HepG2 (cell line): ENCODE measurements at regions not wholly inside any gene's neighbourhood (a gene's known extent, or its start where the extent isn't known, plus 50 kb on each side); places are given as distances from the start of the nearest gene placed in this dataset.

Experiments used
- ATAC-seq: fragments of 200-7000 bp; cut with Tn5 transposase; 3 replicates; pipeline ENCODE4 v1.9.1; 2020; ENCODE audit warnings: mild to moderate bottlenecking, moderate library complexity
- BruUV-seq: library from RNA; stranded (reverse); fragments of 400-500 nt; replicated peaks from 2 replicates; lab custom pipeline; 2021; lab: Mats Ljungman, UMichigan
- CTCF ChIA-PET: fragments of 300-600 bp; formaldehyde crosslinking; extraction: SDS; loops from one replicate; lab custom pipeline; 2021; ENCODE audit warnings: low total read pairs, inconsistent platforms, low intra/inter-chr PET ratio; lab: Yijun Ruan, JAX
- POLR2A ChIA-PET: fragments of 350-600 bp; sonication (Branson Sonifier 250); formaldehyde crosslinking; loops from one replicate; lab custom pipeline; 2020; ENCODE audit warnings: antibody characterized with exemption, inconsistent platforms; lab: Yijun Ruan, JAX
- DNase-seq: peaks from one replicate; pipeline ENCODE4 v3.0.0-alpha.2; 2015; ENCODE audit warnings: low spot score
- FAIRE-seq: peaks from 3 replicates; lab custom pipeline; 2011; peaks lifted over from hg19 to GRCh38; lab: Jason Lieb, UNC
- H2AFZ ChIP-seq: one replicate; pipeline ENCODE4 v1.6.1; 2011; ENCODE audit warnings: low read length, inconsistent platforms
- H3K27ac ChIP-seq: fragments of 300-600 bp; 3 replicates; pipeline ENCODE4 v1.8.0; 2011; ENCODE audit warnings: mixed run types, mild to moderate bottlenecking, mixed read lengths, low read length, inconsistent platforms; ENCODE audit not compliant: insufficient read depth; ENCODE audit errors: extremely low read length
- H3K27me3 ChIP-seq, 2 experiments: fragments of 200-600 bp in 1 of 2; 2 replicates in 1 of 2; 3 replicates in 1 of 2; pipeline versions ENCODE4 v1.6.0 to v1.8.0; 2011; ENCODE audit warnings: low read length in 2 of 2, mild to moderate bottlenecking in 2 of 2, moderate library complexity in 2 of 2, inconsistent platforms in 1 of 2; ENCODE audit not compliant: insufficient read depth in 2 of 2, control insufficient read depth in 1 of 2
- H3K36me3 ChIP-seq, 2 experiments: fragments of 200-600 bp in 1 of 2; replicated peaks in 1 of 2; 2 replicates in 1 of 2; 3 replicates in 1 of 2; pipeline versions ENCODE4 v1.5.1 to v1.8.0; 2011; ENCODE audit warnings: low read length in 2 of 2, inconsistent platforms in 1 of 2; ENCODE audit not compliant: insufficient read depth in 2 of 2, control insufficient read depth in 1 of 2
- H3K4me1 ChIP-seq: 2 replicates; pipeline ENCODE4 v1.5.1; 2012; ENCODE audit warnings: low read length, inconsistent platforms; ENCODE audit not compliant: insufficient read depth
- H3K4me2 ChIP-seq: 2 replicates; pipeline ENCODE4 v1.6.0; 2011; ENCODE audit warnings: low read depth, low read length, inconsistent platforms
- H3K4me3 ChIP-seq, 3 experiments: fragments of 200-600 bp in 1 of 3; sonication (generic), shearing (Covaris generic) in 1 of 3; replicated peaks in 1 of 3; 2 replicates each; pipeline ENCODE4 v1.5.1; 2011 to 2016; ENCODE audit warnings: low read length in 3 of 3, inconsistent platforms in 2 of 3, low read depth in 2 of 3, mild to moderate bottlenecking in 2 of 3, control low read depth in 1 of 3, mixed read lengths in 1 of 3; ENCODE audit not compliant: insufficient read depth in 1 of 3
- H3K79me2 ChIP-seq: one replicate; pipeline ENCODE4 v1.6.1; 2011; ENCODE audit warnings: low read length, inconsistent platforms; ENCODE audit not compliant: insufficient read depth
- H3K9ac ChIP-seq: 2 replicates; pipeline ENCODE4 v1.6.0; 2011; ENCODE audit warnings: mild to moderate bottlenecking, low read depth, low read length, inconsistent platforms; ENCODE audit not compliant: insufficient read depth
- H3K9me3 ChIP-seq: 2 replicates; pipeline ENCODE4 v1.5.1; 2012; ENCODE audit warnings: mild to moderate bottlenecking, low read length
- H4K20me1 ChIP-seq: 2 replicates; pipeline ENCODE4 v1.6.0; 2011; ENCODE audit warnings: inconsistent platforms, mild to moderate bottlenecking, low read length, moderate library complexity; ENCODE audit not compliant: insufficient read depth
- ARHGAP35 ChIP-seq: sonication (generic); formaldehyde crosslinking; IDR thresholded peaks from 2 replicates; pipeline ENCODE4 v1.9.0; 2022; ENCODE audit warnings: mild to moderate bottlenecking, inconsistent platforms, moderate library complexity, missing genetic modification reagents, borderline replicate concordance
- JUND ChIP-seq: sonication (generic); formaldehyde crosslinking; IDR thresholded peaks from 2 replicates; pipeline ENCODE4 v1.8.0; 2022; ENCODE audit warnings: mild to moderate bottlenecking, missing genetic modification reagents
- SIX4 ChIP-seq: sonication (generic); formaldehyde crosslinking; IDR thresholded peaks from 2 replicates; pipeline ENCODE4 v1.4.0; 2020; ENCODE audit warnings: missing genetic modification reagents
- ZNF235 ChIP-seq: sonication (generic); formaldehyde crosslinking; IDR thresholded peaks from 2 replicates; pipeline ENCODE4 v1.8.1; 2023; ENCODE audit warnings: mild to moderate bottlenecking, missing genetic modification reagents, borderline replicate concordance
- ZNF317 ChIP-seq: sonication (generic); formaldehyde crosslinking; IDR thresholded peaks from 2 replicates; pipeline ENCODE4 v1.5.0; 2020; ENCODE audit warnings: mild to moderate bottlenecking, missing genetic modification reagents
- ZNF318 ChIP-seq: sonication (generic); formaldehyde crosslinking; IDR thresholded peaks from 2 replicates; pipeline ENCODE4 v1.4.0; 2020; ENCODE audit warnings: mild to moderate bottlenecking, missing genetic modification reagents
- ZNF788 ChIP-seq: sonication (generic); formaldehyde crosslinking; IDR thresholded peaks from 2 replicates; pipeline ENCODE4 v1.5.0; 2020; ENCODE audit warnings: mild to moderate bottlenecking, missing genetic modification reagents, borderline replicate concordance
- WGBS: methylation state at CpG from one replicate; pipeline ENCODE4 v1.1.6; 2017; ENCODE audit warnings: low lambda C conversion rate; 5-methylcytosine and 5-hydroxymethylcytosine counted together
- in situ Hi-C: cut with HindIII; loops from 2 replicates; pipeline ENCODE4 v1.10.0; 2017; ENCODE audit warnings: low pct_unique_long_range_greater_than_20kb; ENCODE audit not compliant: extremely low pct_ligation_motif_present
- intact Hi-C: fragments of 100-400 bp; cut with micrococcal nuclease; formaldehyde crosslinking; loops from one replicate; pipeline ENCODE4 v1.10.0; 2022; ENCODE audit not compliant: unreplicated experiment

GRCh38 chr4:155428128-155428527 is 51.4 kb upstream of the MAP9 start:
- H3K4me2 ChIP-seq = no peak overlapping the region
- no peaks in the 10 kb centered on the region for H3K4me1 ChIP-seq
- H3K27me3 ChIP-seq = no peaks in the 10 kb centered on the region
- no peaks in the 10 kb centered on the region for H4K20me1 ChIP-seq
- FAIRE-seq = no peak
- no TSS peak for BruUV-seq
- CTCF ChIA-PET = no interaction called here
- peaks cover 24% of the 10 kb centered on the region for H3K9me3 ChIP-seq
- no peak overlapping the region for H3K9ac ChIP-seq
- H2AFZ ChIP-seq = no peak overlapping the region
- no peak overlapping the region for H3K27ac ChIP-seq
- no peak for TF ChIP-seq SIX4 (CRISPR knock-in tag)
- no peak for TF ChIP-seq JUND
- H3K36me3 ChIP-seq = no peaks in the 10 kb centered on the region
- intact Hi-C loops (no loop called here), in situ Hi-C loops (loop anchor here (25.0 kb wide), 1 partner anchor 359 kb away; no protein-coding TSS in a partner anchor)
- POLR2A ChIA-PET = no interaction called here
- no peaks in the 10 kb centered on the region for H3K79me2 ChIP-seq
- ATAC-seq = no peak
- H3K4me3 ChIP-seq = no peak overlapping the region
- DNase-seq = no peak

GRCh38 chr4:155426953-155427352 is 50.2 kb upstream of the MAP9 start:
- ATAC-seq = no peak
- intact Hi-C loops (no loop called here), in situ Hi-C loops (loop anchor here (25.0 kb wide), 1 partner anchor 360 kb away; no protein-coding TSS in a partner anchor)

More at GRCh38 chr4:155426953-155427352, 50.2 kb upstream of the MAP9 start:
- H4K20me1 ChIP-seq = no peaks in the 10 kb centered on the region
- BruUV-seq = no TSS peak
- 19% methylated on average over 8 of the region's 9 CpGs for WGBS
- H3K27me3 ChIP-seq = no peaks in the 10 kb centered on the region
- no peaks in the 10 kb centered on the region for H3K4me1 ChIP-seq
- TF ChIP-seq ZNF317 (CRISPR knock-in tag) = no peak
- TF ChIP-seq ZNF788 = no peak
- no peak for TF ChIP-seq ZNF235 (CRISPR knock-in tag)
- no peak for TF ChIP-seq ZNF318 (CRISPR knock-in tag)
- no peak for TF ChIP-seq ARHGAP35 (CRISPR knock-in tag)
- TF ChIP-seq, all 625 proteins: peak for 0
- ChIA-PET CTCF (no interaction called here), POLR2A (no interaction called here)
- no peak overlapping the region for H2AFZ ChIP-seq
- H3K36me3 ChIP-seq = no peaks in the 10 kb centered on the region
- no peak overlapping the region for H3K4me3 ChIP-seq
- DNase-seq (no peak), FAIRE-seq (no peak)
- H3K4me2 ChIP-seq = no peak overlapping the region
- no peak overlapping the region for H3K27ac ChIP-seq
- H3K9me3 ChIP-seq = peaks cover 24% of the 10 kb centered on the region
- no peaks in the 10 kb centered on the region for H3K79me2 ChIP-seq
- no peak overlapping the region for H3K9ac ChIP-seq
